ENCODE measurements at regions not wholly inside any gene's neighbourhood (a gene's known extent, or its start where the extent isn't known, plus 50 kb on each side); places are given as distances from the start of the nearest gene placed in this dataset.

- no peak for TF ChIP-seq CTCF (optimal IDR thresholded peaks at IDR 0.05 in 1 of 3, IDR thresholded peaks at IDR 0.05 in 1 of 3, conservative IDR thresholded peaks at IDR 0.05 in 1 of 3; ENCODE audit: extremely low read depth in 1 of 3, insufficient read depth in 2 of 3, low read length in 3 of 3)
- TF ChIP-seq EZH2 (IDR thresholded peaks at IDR 0.05; ENCODE audit: low read length) = no peak
These were observed 142.0 kb downstream of the ZNF608 start for GRCh38 chr5:124604419-124604818.

All from keratinocyte (primary cell).